GM10248 (cell line): ENCODE measurements at regions not wholly inside any gene's neighbourhood (a gene's known extent, or its start where the extent isn't known, plus 50 kb on each side); places are given as distances from the start of the nearest gene placed in this dataset.

Experiments
- CTCF ChIA-PET: fragments of 300-600 bp; sonication (Branson Sonifier 250); formaldehyde crosslinking; extraction: SDS; loops from one replicate; lab custom pipeline; 2021; ENCODE audit warnings: antibody characterized with exemption; lab: Yijun Ruan, JAX
- POLR2A ChIA-PET: fragments of 350-650 bp; sonication (Branson Sonifier 250); formaldehyde crosslinking; extraction: SDS; loops from one replicate; lab custom pipeline; 2020; ENCODE audit warnings: antibody characterized with exemption; lab: Yijun Ruan, JAX
- DNase-seq: peaks from one replicate; pipeline ENCODE4 v3.0.0; 2012; ENCODE audit errors: extremely low spot score
- TF ChIP-seq, protein P1 (sequence below): IDR thresholded peaks from 2 replicates; pipeline ENCODE4 v1.5.1; 2012; ENCODE audit warnings: mild to moderate bottlenecking, low read depth; ENCODE audit errors: extremely low read depth, missing control alignments, control extremely low read depth

DNA sequence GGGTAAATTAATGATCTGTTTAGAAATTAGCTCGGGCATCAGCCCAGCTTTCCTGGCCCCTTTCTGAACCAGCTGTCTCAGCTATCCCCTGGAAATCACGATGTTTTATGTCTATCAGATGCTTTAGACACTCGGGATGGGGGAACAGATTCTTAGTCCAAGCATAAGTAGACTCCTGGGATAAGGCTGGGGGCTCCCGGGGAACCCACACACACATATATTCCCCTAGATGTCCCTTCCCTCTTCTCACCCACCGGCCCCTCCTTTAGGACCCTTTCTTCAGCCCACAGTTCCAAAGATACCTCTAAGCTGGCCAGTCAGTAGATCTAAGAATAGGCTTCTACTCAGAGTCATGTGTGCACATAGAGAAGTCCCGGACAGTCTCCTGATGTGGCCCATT lies 151.5 kb upstream of the COPS8 start:
- CTCF ChIA-PET: interaction anchor here (1.4 kb wide), 1 partner anchor 22 kb away, joined by 3 read pairs; no protein-coding TSS in a partner anchor
- TF ChIP-seq, protein P1, sequence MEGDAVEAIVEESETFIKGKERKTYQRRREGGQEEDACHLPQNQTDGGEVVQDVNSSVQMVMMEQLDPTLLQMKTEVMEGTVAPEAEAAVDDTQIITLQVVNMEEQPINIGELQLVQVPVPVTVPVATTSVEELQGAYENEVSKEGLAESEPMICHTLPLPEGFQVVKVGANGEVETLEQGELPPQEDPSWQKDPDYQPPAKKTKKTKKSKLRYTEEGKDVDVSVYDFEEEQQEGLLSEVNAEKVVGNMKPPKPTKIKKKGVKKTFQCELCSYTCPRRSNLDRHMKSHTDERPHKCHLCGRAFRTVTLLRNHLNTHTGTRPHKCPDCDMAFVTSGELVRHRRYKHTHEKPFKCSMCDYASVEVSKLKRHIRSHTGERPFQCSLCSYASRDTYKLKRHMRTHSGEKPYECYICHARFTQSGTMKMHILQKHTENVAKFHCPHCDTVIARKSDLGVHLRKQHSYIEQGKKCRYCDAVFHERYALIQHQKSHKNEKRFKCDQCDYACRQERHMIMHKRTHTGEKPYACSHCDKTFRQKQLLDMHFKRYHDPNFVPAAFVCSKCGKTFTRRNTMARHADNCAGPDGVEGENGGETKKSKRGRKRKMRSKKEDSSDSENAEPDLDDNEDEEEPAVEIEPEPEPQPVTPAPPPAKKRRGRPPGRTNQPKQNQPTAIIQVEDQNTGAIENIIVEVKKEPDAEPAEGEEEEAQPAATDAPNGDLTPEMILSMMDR: no peak
- POLR2A ChIA-PET: no interaction called here
- no peak for DNase-seq

DNA sequence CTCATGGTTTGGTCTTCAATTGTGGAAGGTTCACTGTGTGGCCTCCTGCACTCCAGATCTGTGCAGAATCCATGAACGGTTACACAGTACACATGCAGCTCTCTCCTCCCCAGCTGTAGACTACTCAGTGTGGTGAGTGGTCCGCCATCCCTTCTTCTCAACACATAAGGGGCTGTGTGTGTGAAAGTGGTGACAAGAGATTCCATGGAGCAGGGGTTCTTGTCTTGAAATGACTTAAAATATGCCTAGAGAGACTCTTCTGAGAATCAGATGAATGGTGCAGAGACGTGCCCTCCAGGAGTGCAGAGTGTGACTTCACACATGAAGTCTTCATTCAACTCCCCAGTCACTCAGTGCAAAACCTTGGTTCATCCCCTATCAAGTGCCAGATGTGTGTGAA lies 151.0 kb upstream of the COPS8 start:
- DNase-seq: no peak
- ChIA-PET CTCF (interaction anchor here (1.4 kb wide), 1 partner anchor 22 kb away, joined by 3 read pairs; no protein-coding TSS in a partner anchor), POLR2A (no interaction called here)
- TF ChIP-seq, protein P1: no peak

DNA sequence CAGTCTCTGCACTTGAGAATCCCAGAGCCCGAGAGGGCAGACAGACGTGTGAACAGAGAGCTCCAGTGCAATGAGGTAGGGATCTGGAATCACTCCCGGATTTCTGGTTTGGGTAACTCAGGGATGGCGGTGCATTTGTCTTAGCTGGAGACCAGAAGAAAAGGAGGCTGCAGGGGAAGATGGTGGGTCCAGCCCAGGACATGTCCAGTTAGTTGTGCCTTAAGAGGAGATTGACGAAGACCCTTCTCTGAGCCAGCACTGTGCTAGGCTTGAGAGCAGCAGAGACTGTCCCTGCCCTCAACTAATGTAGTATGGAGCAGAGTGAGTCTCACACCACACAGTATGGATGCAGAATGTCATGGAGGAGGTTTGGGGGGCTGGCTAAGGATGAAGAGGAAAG lies 150.6 kb upstream of the COPS8 start:
- POLR2A ChIA-PET: no interaction called here
- DNase-seq: no peak
- CTCF ChIA-PET: interaction anchor here (1.4 kb wide), 1 partner anchor 21 kb away, joined by 3 read pairs; no protein-coding TSS in a partner anchor
- TF ChIP-seq, protein P1: no peak

DNA sequence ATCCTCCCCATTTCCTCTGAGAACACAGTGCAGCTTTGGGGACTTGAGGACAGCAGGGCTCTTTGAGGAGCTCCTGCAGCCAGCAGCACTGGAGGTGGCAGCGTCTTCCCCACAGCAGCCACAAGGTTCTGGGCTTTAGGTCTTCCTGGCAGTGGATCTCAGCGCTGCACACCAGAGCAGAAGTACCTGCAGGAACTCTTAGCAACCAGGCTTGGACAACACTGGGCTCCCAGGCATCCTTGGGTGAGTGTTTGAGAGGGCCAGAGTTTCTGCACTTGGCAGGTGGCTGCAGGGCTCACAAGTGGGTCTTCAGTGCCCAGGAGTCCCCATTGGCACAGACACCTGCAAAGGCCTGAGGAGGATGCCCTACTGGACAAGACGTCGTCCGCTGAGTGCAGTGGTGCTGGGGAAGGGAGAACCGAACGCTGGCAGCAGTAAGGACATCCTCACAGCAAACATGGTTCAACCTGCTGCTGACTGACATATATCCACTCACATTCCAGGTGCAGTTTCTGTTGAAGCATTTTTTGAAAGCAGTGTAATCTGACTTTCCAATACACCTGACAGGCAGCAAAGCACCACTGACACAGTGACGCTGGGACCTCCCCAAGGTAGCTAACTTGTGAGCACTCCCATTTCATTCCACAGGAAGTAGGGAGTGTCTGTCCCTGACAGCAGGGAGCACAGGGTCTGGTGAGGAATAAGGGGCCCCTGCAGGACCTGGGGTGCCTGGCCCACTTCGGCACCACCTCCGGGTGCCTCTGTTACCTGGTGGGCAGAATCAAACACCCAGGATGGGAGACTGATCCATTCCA lies 149.9 kb upstream of the COPS8 start:
- no peak for DNase-seq
- ChIA-PET CTCF (no interaction called here), POLR2A (no interaction called here)
- TF ChIP-seq, protein P1: no peak

DNA sequence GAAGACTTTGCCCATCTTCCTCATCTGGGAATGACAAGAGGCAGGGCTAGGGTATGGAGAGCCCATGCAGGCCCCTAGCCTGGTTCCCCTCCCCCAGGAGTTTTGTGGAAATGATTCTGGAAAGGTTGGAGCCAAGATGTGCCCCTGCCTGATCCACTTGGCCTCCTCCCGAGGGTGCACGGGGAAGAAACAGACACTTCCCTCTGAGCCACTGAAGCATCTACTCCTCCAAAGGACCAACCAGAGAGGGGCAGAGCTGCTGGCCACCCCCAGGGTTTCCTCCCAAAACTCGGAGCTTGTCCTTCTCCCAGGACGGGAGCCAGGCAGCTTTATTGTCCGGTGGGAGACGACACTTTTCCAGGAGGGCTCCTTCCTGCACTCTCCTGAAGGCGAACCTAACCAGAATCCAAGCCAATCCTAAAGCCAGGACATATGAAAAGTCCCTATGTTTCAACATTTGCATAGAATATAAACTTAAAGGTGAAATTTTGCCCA lies 149.2 kb upstream of the COPS8 start:
- POLR2A ChIA-PET: no interaction called here
- TF ChIP-seq, protein P1: no peak
- CTCF ChIA-PET: no interaction called here
- DNase-seq: no peak

DNA sequence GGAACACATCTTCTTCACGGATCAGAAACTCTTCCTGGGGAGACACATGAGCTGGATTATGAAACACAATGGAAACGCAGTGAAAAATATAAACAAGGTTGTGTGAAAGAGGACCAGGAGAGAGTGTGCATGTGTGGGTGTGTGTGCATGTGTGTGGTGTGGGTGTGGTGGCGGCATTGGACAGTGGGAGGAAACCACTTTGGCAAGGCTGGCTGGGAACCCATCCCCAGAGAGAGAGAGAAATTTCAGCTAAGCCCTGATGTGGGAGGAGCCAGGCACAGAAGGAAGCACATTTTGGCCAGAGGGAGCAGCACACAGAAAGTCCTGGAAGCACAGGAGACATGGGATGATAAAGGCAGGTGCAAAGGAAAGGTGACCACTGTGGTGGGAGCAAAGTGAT lies 147.6 kb upstream of the COPS8 start:
- POLR2A ChIA-PET: no interaction called here
- CTCF ChIA-PET: no interaction called here
- TF ChIP-seq, protein P1: no peak
- DNase-seq: no peak
